ENCODE measurements at regions not wholly inside any gene's neighbourhood (a gene's known extent, or its start where the extent isn't known, plus 50 kb on each side); places are given as distances from the start of the nearest gene placed in this dataset.

DNA sequence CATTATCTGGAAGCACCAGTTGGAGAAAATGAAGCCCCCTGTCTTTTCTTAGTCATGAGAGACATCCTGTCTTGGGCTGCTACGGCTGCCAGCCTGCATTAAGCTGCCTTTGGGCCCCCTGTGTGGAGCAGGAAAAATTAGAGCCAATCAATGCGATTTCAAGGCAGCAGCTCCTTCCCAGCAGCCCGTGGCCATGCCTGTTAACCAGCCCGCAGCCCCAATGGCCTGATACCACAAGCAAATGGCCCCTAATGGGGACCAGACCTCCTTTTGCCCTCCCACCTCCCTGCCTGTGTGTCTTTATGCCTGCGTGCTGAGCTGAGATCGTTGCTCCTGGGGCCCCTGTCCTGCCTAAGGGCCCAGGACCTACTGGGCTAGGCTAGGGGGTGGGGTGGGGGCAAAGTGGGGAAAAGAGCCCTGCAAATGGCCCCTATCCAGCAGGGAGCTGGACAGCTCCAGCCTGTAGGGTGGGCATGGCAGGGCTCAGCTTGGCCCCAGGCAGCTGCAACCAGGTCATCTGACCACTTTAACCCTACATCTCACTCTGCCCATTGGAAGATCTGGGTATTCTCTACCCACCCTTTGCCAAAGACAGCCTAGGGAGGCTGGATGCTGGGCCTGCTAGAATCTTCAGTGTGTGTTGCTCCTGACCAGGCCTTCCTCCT is 53.8 kb upstream of the MRPS22 start:
- TF ChIP-seq RAD51 (IDR thresholded peaks at IDR 0.05; ENCODE audit: borderline replicate concordance) (no peak), POLR2A (IDR thresholded peaks at IDR 0.05; ENCODE audit: insufficient read depth in 1 of 2, low read depth in 2 of 2, low read length in 2 of 2) (no peak), FOXM1 (CRISPR knock-in tag; IDR thresholded peaks at IDR 0.05) (no peak), BRCA1 (CRISPR knock-in tag; IDR thresholded peaks at IDR 0.05) (no peak), KLF6 (CRISPR knock-in tag; IDR thresholded peaks at IDR 0.05) (no peak)
- TF ChIP-seq, protein P1, sequence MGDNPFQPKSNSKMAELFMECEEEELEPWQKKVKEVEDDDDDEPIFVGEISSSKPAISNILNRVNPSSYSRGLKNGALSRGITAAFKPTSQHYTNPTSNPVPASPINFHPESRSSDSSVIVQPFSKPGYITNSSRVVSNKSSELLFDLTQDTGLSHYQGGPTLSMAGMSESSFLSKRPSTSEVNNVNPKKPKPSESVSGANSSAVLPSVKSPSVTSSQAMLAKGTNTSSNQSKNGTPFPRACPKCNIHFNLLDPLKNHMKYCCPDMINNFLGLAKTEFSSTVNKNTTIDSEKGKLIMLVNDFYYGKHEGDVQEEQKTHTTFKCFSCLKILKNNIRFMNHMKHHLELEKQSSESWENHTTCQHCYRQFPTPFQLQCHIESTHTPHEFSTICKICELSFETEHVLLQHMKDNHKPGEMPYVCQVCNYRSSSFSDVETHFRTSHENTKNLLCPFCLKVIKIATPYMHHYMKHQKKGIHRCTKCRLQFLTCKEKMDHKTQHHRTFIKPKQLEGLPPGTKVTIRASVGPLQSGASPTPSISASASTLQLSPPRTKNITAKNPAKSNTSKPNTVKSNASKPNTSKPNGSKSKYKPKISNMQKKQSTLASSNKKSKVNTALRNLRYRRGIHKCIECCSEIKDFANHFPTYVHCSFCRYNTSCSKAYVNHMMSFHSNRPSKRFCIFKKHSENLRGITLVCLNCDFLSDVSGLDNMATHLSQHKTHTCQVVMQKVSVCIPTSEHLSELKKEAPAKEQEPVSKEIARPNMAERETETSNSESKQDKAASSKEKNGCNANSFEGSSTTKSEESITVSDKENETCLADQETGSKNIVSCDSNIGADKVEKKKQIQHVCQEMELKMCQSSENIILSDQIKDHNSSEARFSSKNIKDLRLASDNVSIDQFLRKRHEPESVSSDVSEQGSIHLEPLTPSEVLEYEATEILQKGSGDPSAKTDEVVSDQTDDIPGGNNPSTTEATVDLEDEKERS (CRISPR knock-in tag; IDR thresholded peaks at IDR 0.05) = no peak
